ENCODE measurements at regions not wholly inside any gene's neighbourhood (a gene's known extent, or its start where the extent isn't known, plus 50 kb on each side); places are given as distances from the start of the nearest gene placed in this dataset.

- TF ChIP-seq CTCF (conservative IDR thresholded peaks at IDR 0.05; ENCODE audit: low read depth in 2 of 2) (no peak), POLR2AphosphoS5 (IDR thresholded peaks at IDR 0.05; ENCODE audit: low read depth) (no peak), EZH2 (IDR thresholded peaks at IDR 0.05; ENCODE audit: low read depth, unreplicated experiment) (no peak), ZNF114 (CRISPR knock-in tag; IDR thresholded peaks at IDR 0.05) (no peak), EZH2phosphoT487 (IDR thresholded peaks at IDR 0.05; ENCODE audit: unreplicated experiment) (no peak), NANOG (IDR thresholded peaks at IDR 0.05; ENCODE audit: borderline replicate concordance) (no peak), REST (IDR thresholded peaks at IDR 0.05; ENCODE audit: unreplicated experiment) (no peak), JUNB (IDR thresholded peaks at IDR 0.05; ENCODE audit: unreplicated experiment) (no peak), STAT1 (IDR thresholded peaks at IDR 0.05; ENCODE audit: unreplicated experiment) (no peak), ZNF331 (CRISPR knock-in tag; IDR thresholded peaks at IDR 0.05; ENCODE audit: low read depth) (no peak), CREB1 (CRISPR knock-in tag; IDR thresholded peaks at IDR 0.05; ENCODE audit: low read depth) (no peak)
These were observed 156.4 kb downstream of the TPH2 start for GRCh38 chr12:72095025-72095424.

Measured in GM23338 (cell line).